HepG2 (cell line): ENCODE measurements at regions not wholly inside any gene's neighbourhood (a gene's known extent, or its start where the extent isn't known, plus 50 kb on each side); places are given as distances from the start of the nearest gene placed in this dataset.

Experiments
- BHLHE40 ChIP-seq: IDR thresholded peaks from 2 replicates; pipeline ENCODE4 v1.6.1; 2011; ENCODE audit warnings: low read length, improper control_type of control experiment
- FOXO4 ChIP-seq: sonication (generic); formaldehyde crosslinking; conservative IDR thresholded peaks from 2 replicates; pipeline ENCODE4 v1.8.1; 2023; ENCODE audit warnings: missing genetic modification reagents
- HMGXB4 ChIP-seq, 2 experiments: sonication (generic) in 1 of 2; formaldehyde crosslinking in 1 of 2; IDR thresholded peaks; 2 replicates each; pipeline versions ENCODE4 v1.4.0 to v1.6.1; 2018 to 2020; ENCODE audit warnings: missing genetic modification reagents in 2 of 2, borderline replicate concordance in 1 of 2, low read depth in 1 of 2, mild to moderate bottlenecking in 1 of 2, missing biosample characterization in 1 of 2
- HNF1B ChIP-seq: sonication (generic); formaldehyde crosslinking; IDR thresholded peaks from 2 replicates; pipeline ENCODE4 v1.5.1; 2020; ENCODE audit warnings: mild to moderate bottlenecking, moderate library complexity, missing genetic modification reagents
- HNRNPLL ChIP-seq: fragments of 200-400 bp; formaldehyde crosslinking; IDR thresholded peaks from 2 replicates; pipeline ENCODE4 v1.6.1; 2017; ENCODE audit warnings: mild to moderate bottlenecking, low read depth, low read length; ENCODE audit not compliant: poor library complexity, severe bottlenecking
- HOMEZ ChIP-seq: IDR thresholded peaks from 2 replicates; pipeline ENCODE4 v1.6.1; 2016; ENCODE audit warnings: low read depth
- KLF12 ChIP-seq: sonication (generic); formaldehyde crosslinking; IDR thresholded peaks from 2 replicates; pipeline ENCODE4 v1.4.0; 2020; ENCODE audit warnings: missing genetic modification reagents, borderline replicate concordance
- NCOR1 ChIP-seq: fragments of 200-600 bp; sonication (generic); IDR thresholded peaks from 2 replicates; pipeline ENCODE4 v1.7.0; 2017; ENCODE audit warnings: antibody characterized with exemption, low read length, borderline replicate concordance
- PBX2 ChIP-seq: IDR thresholded peaks from 2 replicates; pipeline ENCODE4 v1.6.1; 2016; ENCODE audit warnings: control low read depth
- POLR2AphosphoS5 ChIP-seq: IDR thresholded peaks from 2 replicates; pipeline ENCODE4 v1.6.1; 2012; ENCODE audit warnings: low read depth, low read length
- SIX4 ChIP-seq: sonication (generic); formaldehyde crosslinking; IDR thresholded peaks from 2 replicates; pipeline ENCODE4 v1.4.0; 2020; ENCODE audit warnings: missing genetic modification reagents
- THAP9 ChIP-seq: sonication (generic); formaldehyde crosslinking; IDR thresholded peaks from 2 replicates; pipeline ENCODE4; 2020; ENCODE audit warnings: missing genetic modification reagents, mild to moderate bottlenecking, borderline replicate concordance
- YEATS2 ChIP-seq: sonication (generic); formaldehyde crosslinking; IDR thresholded peaks from 2 replicates; pipeline ENCODE4 v1.4.0; 2020; ENCODE audit warnings: missing genetic modification reagents, borderline replicate concordance
- ZNF292 ChIP-seq: sonication (generic); formaldehyde crosslinking; IDR thresholded peaks from 2 replicates; pipeline ENCODE4 v1.8.1; 2022; ENCODE audit warnings: mild to moderate bottlenecking, low read depth, missing genetic modification reagents, borderline replicate concordance
- ZNF550 ChIP-seq: sonication (generic); formaldehyde crosslinking; IDR thresholded peaks from 2 replicates; pipeline ENCODE4 v1.4.0; 2020; ENCODE audit warnings: mild to moderate bottlenecking, missing genetic modification reagents, borderline replicate concordance
- ZNF556 ChIP-seq: sonication (generic); formaldehyde crosslinking; IDR thresholded peaks from 2 replicates; pipeline ENCODE4 v1.4.0; 2020; ENCODE audit warnings: mild to moderate bottlenecking, missing genetic modification reagents, borderline replicate concordance
- ZNF569 ChIP-seq: sonication (generic); formaldehyde crosslinking; IDR thresholded peaks from 2 replicates; pipeline ENCODE4 v1.5.0; 2020; ENCODE audit warnings: mild to moderate bottlenecking, missing genetic modification reagents, moderate library complexity, borderline replicate concordance
- ZNF839 ChIP-seq: sonication (generic); formaldehyde crosslinking; IDR thresholded peaks from 2 replicates; pipeline ENCODE4 v1.4.0; 2020; ENCODE audit warnings: missing genetic modification reagents, mild to moderate bottlenecking, borderline replicate concordance

- TF ChIP-seq HMGXB4 (CRISPR knock-in tag; IDR thresholded peaks at IDR 0.05; ENCODE audit: borderline replicate concordance in 1 of 2, low read depth in 1 of 2) (no peak), ZNF839 (CRISPR knock-in tag) (no peak), THAP9 (CRISPR knock-in tag) (no peak), ZNF550 (no peak), POLR2AphosphoS5 (peak; percentile 80), ZNF292 (CRISPR knock-in tag) (peak; percentile 87; the same call in 1 of the 2 replicates), NCOR1 (peak; percentile 33; the same call in 1 of the 2 replicates), PBX2 (CRISPR knock-in tag) (no peak), HOMEZ (0 out of 2 replicates have a peak, but pooled peaks have one; percentile 9), BHLHE40 (no peak), KLF12 (CRISPR knock-in tag) (0 out of 2 replicates have a peak, but pooled peaks have one; percentile 52), SIX4 (CRISPR knock-in tag) (0 out of 2 replicates have a peak, but pooled peaks have one; percentile 17), ZNF569 (CRISPR knock-in tag) (no peak), HNRNPLL (no peak), YEATS2 (CRISPR knock-in tag) (0 out of 2 replicates have a peak, but pooled peaks have one; percentile 37), HNF1B (CRISPR knock-in tag) (peak; percentile 93), ZNF556 (CRISPR knock-in tag) (peak; percentile 78; the same call in 1 of the 2 replicates), FOXO4 (CRISPR knock-in tag) (no peak)
Measured at GRCh38 chr14:49966304-49966809, 73.5 kb downstream of the ARF6 start (continued).
